ENCODE measurements at regions not wholly inside any gene's neighbourhood (a gene's known extent, or its start where the extent isn't known, plus 50 kb on each side); places are given as distances from the start of the nearest gene placed in this dataset.
"Not testable (repeated sequence)": the region's sequence is repeated elsewhere in the genome, so short reads cannot be mapped to it uniquely, and the experiment has no call there.

- no peak for DNase-seq (ENCODE audit: low read depth)
These were observed 252.2 kb upstream of the PLPP4 start for GRCh38 chr10:120204877-120205276.

GRCh38 chr10:120205368-120206018 is 251.5 kb upstream of the PLPP4 start:
- no peak for DNase-seq (ENCODE audit: low read depth)

- DNase-seq (ENCODE audit: low read depth), result no peak
These were observed 248.5 kb upstream of the PLPP4 start for GRCh38 chr10:120208488-120208887.

GRCh38 chr10:120209124-120209762 is 247.8 kb upstream of the PLPP4 start:
- DNase-seq (ENCODE audit: low read depth), result no peak

- DNase-seq (ENCODE audit: low read depth), result no peak
These were observed 244.8 kb upstream of the PLPP4 start for GRCh38 chr10:120212275-120212674.

GRCh38 chr10:120213283-120213682 is 243.7 kb upstream of the PLPP4 start:
- not testable (repeated sequence) for DNase-seq (ENCODE audit: low read depth)

- no peak for DNase-seq (ENCODE audit: low read depth)
These were observed 239.3 kb upstream of the PLPP4 start for GRCh38 chr10:120217736-120218135.

GRCh38 chr10:120221873-120222485 is 235.0 kb upstream of the PLPP4 start:
- DNase-seq (ENCODE audit: low read depth), result no peak

GRCh38 chr10:120229641-120230040 is 227.4 kb upstream of the PLPP4 start:
- DNase-seq (ENCODE audit: low read depth), result no peak

GRCh38 chr10:120239695-120240094 is 217.3 kb upstream of the PLPP4 start:
- DNase-seq (ENCODE audit: low read depth), result not testable (repeated sequence)

- no peak for DNase-seq (ENCODE audit: low read depth)
These were observed 205.1 kb upstream of the PLPP4 start for GRCh38 chr10:120251821-120252442.

- DNase-seq (ENCODE audit: low read depth), result no peak
These were observed 203.9 kb upstream of the PLPP4 start for GRCh38 chr10:120253131-120253530.

GRCh38 chr10:120260456-120260855 is 196.6 kb upstream of the PLPP4 start:
- DNase-seq (ENCODE audit: low read depth), result no peak

GRCh38 chr10:120262857-120263547 is 194.0 kb upstream of the PLPP4 start:
- no peak for DNase-seq (ENCODE audit: low read depth)

- DNase-seq (ENCODE audit: low read depth), result no peak
These were observed 191.0 kb upstream of the PLPP4 start for GRCh38 chr10:120266022-120266421.

GRCh38 chr10:120270906-120271305 is 186.1 kb upstream of the PLPP4 start:
- DNase-seq (ENCODE audit: low read depth), result no peak

GRCh38 chr10:120271696-120272095 is 185.3 kb upstream of the PLPP4 start:
- DNase-seq (ENCODE audit: low read depth), result no peak

GRCh38 chr10:120272350-120272749 is 184.7 kb upstream of the PLPP4 start:
- DNase-seq (ENCODE audit: low read depth), result no peak

- DNase-seq (ENCODE audit: low read depth), result no peak
These were observed 179.0 kb upstream of the PLPP4 start for GRCh38 chr10:120278069-120278468.

GRCh38 chr10:120279196-120279595 is 177.8 kb upstream of the PLPP4 start:
- no peak for DNase-seq (ENCODE audit: low read depth)

GRCh38 chr10:120282421-120282820 is 174.6 kb upstream of the PLPP4 start:
- no peak for DNase-seq (ENCODE audit: low read depth)

- no peak for DNase-seq (ENCODE audit: low read depth)
These were observed 174.1 kb upstream of the PLPP4 start for GRCh38 chr10:120282846-120283492.
